DOHH2 (cell line): ENCODE measurements at regions not wholly inside any gene's neighbourhood (a gene's known extent, or its start where the extent isn't known, plus 50 kb on each side); places are given as distances from the start of the nearest gene placed in this dataset.

Experiments
- H3F3A ChIP-seq: fragments of 200-600 bp; sonication (generic), shearing (Covaris generic); 2 replicates; pipeline ENCODE4 v1.6.0; 2016; ENCODE audit warnings: antibody characterized with exemption, mild to moderate bottlenecking; ENCODE audit not compliant: control insufficient read depth, insufficient read depth
- H3K27ac ChIP-seq: fragments of 200-600 bp; sonication (generic); 2 replicates; pipeline ENCODE4 v1.5.1; 2014; ENCODE audit warnings: low read depth, mild to moderate bottlenecking, low read length, moderate library complexity
- H3K27me3 ChIP-seq: fragments of 200-600 bp; sonication (generic); 2 replicates; pipeline ENCODE4 v1.6.1; 2014; ENCODE audit warnings: mild to moderate bottlenecking, low read length, mixed read lengths; ENCODE audit not compliant: control insufficient read depth
- H3K36me3 ChIP-seq: fragments of 200-600 bp; sonication (generic); 2 replicates; pipeline ENCODE4 v1.6.1; 2014; ENCODE audit warnings: mild to moderate bottlenecking, low read length, moderate library complexity, mixed read lengths; ENCODE audit not compliant: control insufficient read depth
- H3K4me1 ChIP-seq: fragments of 200-600 bp; sonication (generic); 2 replicates; pipeline ENCODE4 v1.6.1; 2014; ENCODE audit warnings: mild to moderate bottlenecking, low read length, mixed read lengths; ENCODE audit not compliant: control insufficient read depth
- H3K4me2 ChIP-seq: fragments of 200-600 bp; sonication (generic); 2 replicates; pipeline ENCODE4 v1.6.0; 2014; ENCODE audit warnings: mild to moderate bottlenecking, low read length, moderate library complexity
- H3K4me3 ChIP-seq: fragments of 200-600 bp; sonication (generic); 2 replicates; pipeline ENCODE4 v1.5.1; 2014; ENCODE audit warnings: mild to moderate bottlenecking, low read length, mixed read lengths
- H3K79me2 ChIP-seq: fragments of 200-600 bp; sonication (generic); 2 replicates; pipeline ENCODE4 v1.6.1; 2014; ENCODE audit warnings: mild to moderate bottlenecking, low read length, mixed read lengths; ENCODE audit not compliant: control insufficient read depth
- H3K9me2 ChIP-seq: fragments of 200-600 bp; sonication (generic); replicated peaks from 2 replicates; pipeline ENCODE4 v1.6.1; 2014; ENCODE audit warnings: mild to moderate bottlenecking, low read length, mixed read lengths; ENCODE audit not compliant: control insufficient read depth
- H3K9me3 ChIP-seq: fragments of 200-600 bp; sonication (generic); 2 replicates; pipeline ENCODE4 v1.6.1; 2014; ENCODE audit warnings: antibody characterized with exemption, low read length, mixed read lengths; ENCODE audit not compliant: control insufficient read depth, insufficient read depth
- H4K20me1 ChIP-seq: fragments of 200-600 bp; sonication (generic); 2 replicates; pipeline ENCODE4 v1.6.0; 2014; ENCODE audit warnings: low read depth, mild to moderate bottlenecking, antibody characterized with exemption, low read length, moderate library complexity; ENCODE audit not compliant: control insufficient read depth, insufficient read depth
- CTCF ChIP-seq: fragments of 200-600 bp; sonication (generic); IDR thresholded peaks from one replicate; pipeline ENCODE4 v1.5.1; 2014; ENCODE audit warnings: antibody characterized with exemption, mild to moderate bottlenecking, low read depth, low read length; ENCODE audit not compliant: poor library complexity, severe bottlenecking
- EZH2phosphoT487 ChIP-seq: fragments of 200-600 bp; sonication (generic); IDR thresholded peaks from 2 replicates; pipeline ENCODE4 v1.6.1; 2017; ENCODE audit warnings: borderline replicate concordance, mild to moderate bottlenecking, antibody characterized with exemption, low read length, moderate library complexity, mixed read lengths

- H3K36me3 ChIP-seq = 0 out of 2 replicates have a peak, but pooled peaks cover 5% of the 10 kb centered on the region
- no peaks in the 10 kb centered on the region for H3K27me3 ChIP-seq
- H4K20me1 ChIP-seq = no peaks in the 10 kb centered on the region
- H3K27ac ChIP-seq = no peak overlapping the region
- H3K9me3 ChIP-seq = peaks cover 43% of the 10 kb centered on the region
- TF ChIP-seq CTCF (no peak), EZH2phosphoT487 (no peak)
- peaks cover 34% of the 10 kb centered on the region for H3K4me1 ChIP-seq
- H3K4me2 ChIP-seq = no peak overlapping the region
- no peaks in the 10 kb centered on the region for H3K79me2 ChIP-seq
- H3K4me3 ChIP-seq = no peak overlapping the region
- H3F3A ChIP-seq = no peaks in the 10 kb centered on the region
- no peaks in the 10 kb centered on the region for H3K9me2 ChIP-seq
These were observed 133.1 kb upstream of the BACH2 start for GRCh38 chr6:90429713-90430112.

GRCh38 chr6:90428514-90428913 lies 131.9 kb upstream of the BACH2 start:
- H3K36me3 ChIP-seq = 0 out of 2 replicates have a peak, but pooled peaks cover 5% of the 10 kb centered on the region
- no peaks in the 10 kb centered on the region for H3K27me3 ChIP-seq
- H3K9me3 ChIP-seq = peaks cover 31% of the 10 kb centered on the region
- peaks cover 41% of the 10 kb centered on the region for H3K4me1 ChIP-seq
- no peak overlapping the region for H3K4me2 ChIP-seq
- H3K27ac ChIP-seq = no peak overlapping the region
- H4K20me1 ChIP-seq = no peaks in the 10 kb centered on the region
- no peaks in the 10 kb centered on the region for H3K9me2 ChIP-seq
- H3F3A ChIP-seq = no peaks in the 10 kb centered on the region
- H3K4me3 ChIP-seq = no peak overlapping the region
- no peak for TF ChIP-seq EZH2phosphoT487
- no peak for TF ChIP-seq CTCF
- no peaks in the 10 kb centered on the region for H3K79me2 ChIP-seq

DNA sequence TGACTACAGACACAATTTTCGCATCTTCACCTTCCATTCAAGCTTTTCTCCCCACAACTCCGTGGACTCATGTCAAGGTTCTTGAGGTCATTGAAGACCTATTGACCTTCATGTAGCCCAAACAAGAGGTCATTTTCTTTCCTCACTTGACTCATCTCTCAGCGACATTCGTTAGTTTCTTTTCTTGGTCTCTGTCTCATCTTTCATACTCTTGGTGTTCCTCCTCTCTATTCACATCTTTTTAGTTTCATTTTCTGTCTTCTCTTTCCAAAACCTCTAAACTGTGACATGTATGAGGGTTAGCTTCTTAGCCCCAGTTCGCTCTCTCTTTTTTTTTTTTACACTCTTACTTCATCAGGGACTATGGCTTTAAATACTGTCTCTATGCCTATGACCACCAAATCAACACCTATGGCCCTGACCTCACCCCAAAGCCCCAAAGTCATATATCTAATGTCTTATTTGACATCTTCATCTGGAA lies 128.6 kb upstream of the BACH2 start:
- Histone ChIP-seq H3K36me3 (0 out of 2 replicates have a peak, but pooled peaks cover 5% of the 10 kb centered on the region), H3K9me2 (no peaks in the 10 kb centered on the region), H3K4me1 (peaks cover 30% of the 10 kb centered on the region), H3F3A (no peaks in the 10 kb centered on the region), H3K27ac (no peak overlapping the region), H3K79me2 (no peaks in the 10 kb centered on the region), H3K27me3 (no peaks in the 10 kb centered on the region), H3K4me3 (peak overlapping the region; percentile 40), H4K20me1 (no peaks in the 10 kb centered on the region), H3K9me3 (peaks cover 14% of the 10 kb centered on the region), H3K4me2 (peak overlapping the region; percentile 55)
- no peak for TF ChIP-seq CTCF
- TF ChIP-seq EZH2phosphoT487 = no peak
